CD4-positive, alpha-beta T cell (primary cell): ENCODE measurements at regions not wholly inside any gene's neighbourhood (a gene's known extent, or its start where the extent isn't known, plus 50 kb on each side); places are given as distances from the start of the nearest gene placed in this dataset.

Experiments used
- ATAC-seq: fragments of 200-7000 bp; cut with Tn5 transposase; one replicate; pipeline ENCODE4 v1.10.0; 2022; ENCODE audit warnings: mild to moderate bottlenecking; ENCODE audit not compliant: poor library complexity
- CTCF ChIA-PET: fragments of 350-600 bp; sonication (Branson Sonifier 250); formaldehyde crosslinking; loops from one replicate; lab custom pipeline; 2021; ENCODE audit warnings: antibody characterized with exemption, inconsistent platforms; lab: Charles Lee
- POLR2A ChIA-PET: fragments of 350-600 bp; sonication (Branson Sonifier 250); formaldehyde crosslinking; loops from one replicate; lab custom pipeline; 2021; ENCODE audit warnings: antibody characterized with exemption, inconsistent platforms; lab: Charles Lee
- DNase-seq, 14 experiments: peaks; one replicate each; pipeline ENCODE4 v3.0.0-alpha.2; 2013 to 2020; ENCODE audit warnings: mixed read lengths in 2 of 14
- H3K27ac ChIP-seq, 2 donors: one replicate each; pipeline versions ENCODE4 v1.5.1 to v1.7.0; 2013; ENCODE audit warnings: low read length in 2 of 2, low read depth in 1 of 2, mild to moderate bottlenecking in 1 of 2
- H3K27me3 ChIP-seq, 2 experiments: 1 replicate in 1 of 2; 2 replicates in 1 of 2; pipeline versions ENCODE4 v1.6.1 to v1.7.0; 2013; ENCODE audit warnings: low read length in 2 of 2, control low read depth in 1 of 2, mild to moderate bottlenecking in 1 of 2, moderate library complexity in 1 of 2; ENCODE audit not compliant: insufficient read depth in 2 of 2, control insufficient read depth in 1 of 2
- H3K36me3 ChIP-seq: one replicate; pipeline ENCODE4 v1.6.1; 2013; ENCODE audit warnings: low read length, control low read depth; ENCODE audit not compliant: insufficient read depth
- H3K4me1 ChIP-seq: one replicate; pipeline ENCODE4 v1.6.1; 2013; ENCODE audit warnings: low read length, control low read depth; ENCODE audit not compliant: insufficient read depth
- H3K4me3 ChIP-seq: one replicate; pipeline ENCODE4 v1.5.1; 2013; ENCODE audit warnings: mild to moderate bottlenecking, low read length, moderate library complexity
- H3K9me3 ChIP-seq, 2 experiments: 1 replicate in 1 of 2; 2 replicates in 1 of 2; pipeline versions ENCODE4 v1.6.1 to v1.7.0; 2013; ENCODE audit warnings: low read length in 2 of 2, mild to moderate bottlenecking in 2 of 2, control low read depth in 1 of 2, moderate library complexity in 1 of 2; ENCODE audit not compliant: control insufficient read depth in 1 of 2, insufficient read depth in 1 of 2
- H3K27ac Mint-ChIP-seq: one replicate; pipeline ENCODE4 v1.8.0; 2020; ENCODE audit warnings: mixed read lengths
- H3K27me3 Mint-ChIP-seq: one replicate; pipeline ENCODE4 v1.8.0; 2021; ENCODE audit warnings: mixed read lengths
- H3K36me3 Mint-ChIP-seq: one replicate; pipeline ENCODE4 v1.8.0; 2021; ENCODE audit warnings: low read depth, mixed read lengths
- H3K4me1 Mint-ChIP-seq: one replicate; pipeline ENCODE4 v1.8.0; 2021; ENCODE audit warnings: low read depth, mixed read lengths
- H3K4me3 Mint-ChIP-seq: one replicate; pipeline ENCODE4 v1.8.0; 2020; ENCODE audit warnings: mild to moderate bottlenecking, mixed read lengths
- H3K9me3 Mint-ChIP-seq: one replicate; pipeline ENCODE4 v1.8.0; 2020; ENCODE audit warnings: mixed read lengths
- CTCF ChIP-seq: fragments of 200-600 bp; IDR thresholded peaks from one replicate; pipeline ENCODE4 v1.8.0; 2022; ENCODE audit warnings: antibody characterized with exemption, mild to moderate bottlenecking
- intact Hi-C, 2 experiments: fragments of 100-400 bp; cut with DNase I in 1 of 2; cut with micrococcal nuclease in 1 of 2; formaldehyde crosslinking; loops; one replicate each; pipeline versions ENCODE4 v1.15.1 to v1.9.0; 2023 to 2025; cut with DNase I, micrococcal nuclease

- Mint-ChIP-seq H3K4me3 (no peak overlapping the region), H3K9me3 (no peaks in the 10 kb centered on the region), H3K36me3 (no peaks in the 10 kb centered on the region), H3K27me3 (no peaks in the 10 kb centered on the region), H3K4me1 (peaks cover 6% of the 10 kb centered on the region), H3K27ac (no peak overlapping the region)
- Histone ChIP-seq H3K27me3 (no peaks in the 10 kb centered on the region), H3K27ac (no peak overlapping the region), H3K36me3 (no peaks in the 10 kb centered on the region), H3K4me1 (no peaks in the 10 kb centered on the region), H3K4me3 (no peak overlapping the region), H3K9me3 (no peaks in the 10 kb centered on the region)
- ChIA-PET CTCF (interaction anchor here (0.9 kb wide), 1 partner anchor 542 kb away, joined by 3 read pairs; no protein-coding TSS in a partner anchor), POLR2A (no interaction called here)
- intact Hi-C loops = loop anchor here in 1 of 2 experiments (10.0 kb wide), 1 partner anchor 632 kb away; no protein-coding TSS in a partner anchor
- no peak for TF ChIP-seq CTCF
- ATAC-seq = no peak
- DNase-seq = no peak
Observed at GRCh38 chr2:42942214-42942989, 150.0 kb upstream of the HAAO start.

DNA sequence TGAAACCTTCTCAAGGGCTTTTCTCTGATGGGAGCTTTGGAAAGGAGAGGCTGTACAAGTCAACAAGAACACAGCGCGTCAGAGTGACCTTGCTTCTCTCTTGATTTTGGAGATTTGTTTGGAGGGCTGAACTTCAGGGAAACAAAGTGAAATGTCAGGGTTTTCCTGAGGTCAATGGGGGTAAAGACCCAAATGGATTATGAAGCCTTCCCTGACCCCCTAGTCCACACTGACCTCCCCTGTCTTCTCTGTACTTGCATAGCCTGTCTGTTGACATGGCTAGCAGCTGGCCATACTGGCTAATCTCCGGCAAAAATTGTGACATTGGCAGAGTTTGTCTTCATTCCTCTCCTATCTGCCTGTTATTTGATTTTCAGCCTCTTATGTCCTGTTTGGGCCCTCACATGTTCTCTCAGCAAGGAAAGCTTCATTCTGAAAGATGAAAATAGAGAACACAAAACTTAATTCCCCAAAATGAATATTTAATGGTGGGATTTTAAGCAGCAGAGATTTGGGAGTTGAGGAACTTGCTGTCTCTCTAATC lies 149.3 kb upstream of the HAAO start:
- no peak overlapping the region for H3K4me3 Mint-ChIP-seq
- no peak for ATAC-seq
- no peak for TF ChIP-seq CTCF
- ChIA-PET POLR2A (no interaction called here), CTCF (no interaction called here)
- no peaks in the 10 kb centered on the region for H3K36me3 Mint-ChIP-seq
- no peak overlapping the region for H3K27ac Mint-ChIP-seq
- peaks cover 2% of the 10 kb centered on the region for H3K4me1 Mint-ChIP-seq
- H3K4me3 ChIP-seq = no peak overlapping the region
- H3K9me3 Mint-ChIP-seq = no peaks in the 10 kb centered on the region
- H3K9me3 ChIP-seq = no peaks in the 10 kb centered on the region
- no peaks in the 10 kb centered on the region for H3K27me3 Mint-ChIP-seq
- H3K36me3 ChIP-seq = no peaks in the 10 kb centered on the region
- no peak for DNase-seq
- intact Hi-C loops = loop anchor here in 1 of 2 experiments (10.0 kb wide), 1 partner anchor 633 kb away; no protein-coding TSS in a partner anchor
- H3K27me3 ChIP-seq = no peaks in the 10 kb centered on the region
- H3K4me1 ChIP-seq = no peaks in the 10 kb centered on the region
- H3K27ac ChIP-seq = no peak overlapping the region

- no peak overlapping the region for H3K4me3 ChIP-seq
- H3K9me3 Mint-ChIP-seq = no peaks in the 10 kb centered on the region
- no peaks in the 10 kb centered on the region for H3K27me3 ChIP-seq
- H3K36me3 Mint-ChIP-seq = no peaks in the 10 kb centered on the region
- H3K4me1 Mint-ChIP-seq = no peaks in the 10 kb centered on the region
- no peak overlapping the region for H3K27ac ChIP-seq
- no peaks in the 10 kb centered on the region for H3K36me3 ChIP-seq
- DNase-seq (no peak), ATAC-seq (no peak)
- intact Hi-C loops = loop anchor here in 1 of 2 experiments (10.0 kb wide), 1 partner anchor 635 kb away; no protein-coding TSS in a partner anchor
- ChIA-PET POLR2A (no interaction called here), CTCF (no interaction called here)
- H3K9me3 ChIP-seq = no peaks in the 10 kb centered on the region
- H3K4me1 ChIP-seq = no peaks in the 10 kb centered on the region
- no peaks in the 10 kb centered on the region for H3K27me3 Mint-ChIP-seq
- no peak overlapping the region for H3K27ac Mint-ChIP-seq
- H3K4me3 Mint-ChIP-seq = no peak overlapping the region
- TF ChIP-seq CTCF = no peak
Observed at GRCh38 chr2:42939411-42940206, 147.2 kb upstream of the HAAO start.
